ENCODE measurements at regions not wholly inside any gene's neighbourhood (a gene's known extent, or its start where the extent isn't known, plus 50 kb on each side); places are given as distances from the start of the nearest gene placed in this dataset.

DNA sequence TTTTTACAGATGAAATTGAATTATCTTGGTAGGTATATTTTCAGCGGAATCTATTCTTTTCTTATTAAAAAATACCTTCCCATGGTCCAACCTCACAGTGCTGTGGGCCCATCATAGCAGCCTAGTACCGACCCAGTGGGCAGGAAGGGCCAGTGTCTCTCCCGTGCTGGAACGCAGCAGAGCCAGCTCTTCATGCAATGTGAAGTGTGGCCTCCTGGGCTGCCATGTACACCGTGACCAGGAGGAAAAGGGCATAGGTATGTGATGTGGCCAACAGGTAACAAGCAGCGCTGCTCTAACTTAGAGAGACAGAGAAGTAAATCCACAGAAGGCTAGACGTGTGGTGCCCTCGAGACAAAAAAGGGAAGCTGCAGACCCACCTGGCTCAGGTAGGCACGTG, 221.1 kb upstream of the SALL3 start:
- TF ChIP-seq, protein P1, sequence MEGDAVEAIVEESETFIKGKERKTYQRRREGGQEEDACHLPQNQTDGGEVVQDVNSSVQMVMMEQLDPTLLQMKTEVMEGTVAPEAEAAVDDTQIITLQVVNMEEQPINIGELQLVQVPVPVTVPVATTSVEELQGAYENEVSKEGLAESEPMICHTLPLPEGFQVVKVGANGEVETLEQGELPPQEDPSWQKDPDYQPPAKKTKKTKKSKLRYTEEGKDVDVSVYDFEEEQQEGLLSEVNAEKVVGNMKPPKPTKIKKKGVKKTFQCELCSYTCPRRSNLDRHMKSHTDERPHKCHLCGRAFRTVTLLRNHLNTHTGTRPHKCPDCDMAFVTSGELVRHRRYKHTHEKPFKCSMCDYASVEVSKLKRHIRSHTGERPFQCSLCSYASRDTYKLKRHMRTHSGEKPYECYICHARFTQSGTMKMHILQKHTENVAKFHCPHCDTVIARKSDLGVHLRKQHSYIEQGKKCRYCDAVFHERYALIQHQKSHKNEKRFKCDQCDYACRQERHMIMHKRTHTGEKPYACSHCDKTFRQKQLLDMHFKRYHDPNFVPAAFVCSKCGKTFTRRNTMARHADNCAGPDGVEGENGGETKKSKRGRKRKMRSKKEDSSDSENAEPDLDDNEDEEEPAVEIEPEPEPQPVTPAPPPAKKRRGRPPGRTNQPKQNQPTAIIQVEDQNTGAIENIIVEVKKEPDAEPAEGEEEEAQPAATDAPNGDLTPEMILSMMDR (conservative IDR thresholded peaks at IDR 0.05; ENCODE audit: low read depth, low read length): no peak
- TF ChIP-seq EZH2 (IDR thresholded peaks at IDR 0.05; ENCODE audit: borderline replicate concordance, low read depth, low read length, poor library complexity, severe bottlenecking): no peak
